SK-N-MC (cell line): ENCODE measurements at regions not wholly inside any gene's neighbourhood (a gene's known extent, or its start where the extent isn't known, plus 50 kb on each side); places are given as distances from the start of the nearest gene placed in this dataset.

Source experiments
- EZH2 ChIP-seq: fragments of 200-600 bp; sonication (generic); IDR thresholded peaks from one replicate; pipeline ENCODE4 v1.6.1; 2017; ENCODE audit warnings: antibody characterized with exemption
- FOXP2 ChIP-seq: optimal IDR thresholded peaks from 2 replicates; pipeline ENCODE3; 2011; ENCODE audit warnings: mild to moderate bottlenecking, moderate library complexity; ENCODE audit not compliant: insufficient read depth; ENCODE audit errors: extremely low read length, control extremely low read depth
- POLR2AphosphoS5 ChIP-seq: IDR thresholded peaks from 2 replicates; pipeline ENCODE4 v1.6.1; 2012; ENCODE audit warnings: mild to moderate bottlenecking, low read depth, low read length, borderline replicate concordance

- TF ChIP-seq FOXP2 (no peak), POLR2AphosphoS5 (no peak), EZH2 (no peak)
Observed at GRCh38 chr9:134972140-134972539, 54.4 kb upstream of the FCN1 start.
